ENCODE measurements at regions not wholly inside any gene's neighbourhood (a gene's known extent, or its start where the extent isn't known, plus 50 kb on each side); places are given as distances from the start of the nearest gene placed in this dataset.

GRCh38 chr13:89704040-89704439 lies 1643.4 kb upstream of the MIR17HG start:
- FAIRE-seq, result peak; percentile 96

GRCh38 chr13:89708013-89708412 lies 1639.5 kb upstream of the MIR17HG start:
- no peak for DNase-seq (ENCODE audit: low spot score in 2 of 2)
- FAIRE-seq, result no peak

More at GRCh38 chr13:89704040-89704439, 1643.4 kb upstream of the MIR17HG start:
- DNase-seq (ENCODE audit: low spot score in 2 of 2), result no peak

- FAIRE-seq (no peak), DNase-seq (ENCODE audit: low spot score in 2 of 2) (no peak)
Measured at GRCh38 chr13:89721216-89721615, 1626.3 kb upstream of the MIR17HG start.

- FAIRE-seq, result no peak
- DNase-seq (ENCODE audit: low spot score in 2 of 2), result no peak
Measured at GRCh38 chr13:89726690-89727435, 1620.6 kb upstream of the MIR17HG start.

- DNase-seq (ENCODE audit: low spot score in 2 of 2), result no peak
- FAIRE-seq, result no peak
Measured at GRCh38 chr13:89733829-89734228, 1613.7 kb upstream of the MIR17HG start.

- FAIRE-seq (no peak), DNase-seq (ENCODE audit: low spot score in 2 of 2) (no peak)
Measured at GRCh38 chr13:89737051-89737450, 1610.4 kb upstream of the MIR17HG start.

DNA sequence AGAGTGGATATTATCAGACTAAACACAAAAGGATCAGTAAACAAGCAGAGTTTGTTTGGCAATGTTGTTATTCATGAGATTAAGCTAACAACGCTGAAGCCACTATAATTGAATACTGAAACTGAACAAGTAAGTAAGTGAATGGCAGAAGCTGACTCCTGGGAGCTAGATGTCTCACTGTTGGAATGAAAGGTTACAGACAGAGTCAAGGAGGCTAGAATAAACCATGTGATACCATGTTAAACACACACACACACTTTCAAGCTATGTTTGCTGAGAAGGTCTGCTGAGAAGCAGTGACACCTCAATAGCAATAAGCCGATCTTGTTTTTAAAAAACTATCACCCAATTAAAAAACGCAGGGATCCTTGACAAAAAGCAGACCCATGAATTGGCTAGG lies 1609.4 kb upstream of the MIR17HG start:
- no peak for FAIRE-seq
- no peak for DNase-seq (ENCODE audit: low spot score in 2 of 2)

DNA sequence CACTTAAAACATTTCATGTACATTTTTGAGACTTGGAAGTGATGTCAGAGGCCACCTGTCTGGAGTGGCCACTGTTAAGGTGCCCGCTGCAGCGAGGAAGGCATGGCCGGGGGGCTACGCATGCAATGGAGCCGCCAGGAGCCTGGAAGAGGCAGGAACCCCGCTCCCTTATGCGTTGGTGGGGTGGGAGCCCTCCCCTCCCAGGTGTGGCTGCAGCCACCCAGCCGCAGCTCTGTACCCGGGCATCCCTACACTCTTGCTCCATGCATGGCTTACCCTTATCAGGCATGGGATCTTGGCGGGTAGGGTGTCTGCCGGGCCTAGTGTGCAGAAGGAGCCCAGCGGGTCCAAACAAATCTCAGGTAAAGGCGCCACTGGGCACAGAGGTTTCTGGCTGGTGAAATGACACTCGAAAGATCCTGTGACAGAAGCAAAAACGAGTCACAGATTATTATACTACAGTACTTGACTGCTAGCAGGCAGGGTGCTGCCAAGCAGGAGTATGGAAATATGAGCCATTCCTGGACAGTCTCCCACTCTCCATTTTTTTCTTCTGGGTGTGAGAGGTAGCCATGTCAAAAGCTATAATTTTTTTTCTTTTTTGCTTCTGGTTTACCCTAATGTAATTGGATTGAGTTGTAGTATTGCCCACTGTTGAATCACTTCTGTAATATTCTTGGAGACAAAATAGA lies 1606.3 kb upstream of the MIR17HG start:
- FAIRE-seq (no peak), DNase-seq (ENCODE audit: low spot score in 2 of 2) (no peak)

DNA sequence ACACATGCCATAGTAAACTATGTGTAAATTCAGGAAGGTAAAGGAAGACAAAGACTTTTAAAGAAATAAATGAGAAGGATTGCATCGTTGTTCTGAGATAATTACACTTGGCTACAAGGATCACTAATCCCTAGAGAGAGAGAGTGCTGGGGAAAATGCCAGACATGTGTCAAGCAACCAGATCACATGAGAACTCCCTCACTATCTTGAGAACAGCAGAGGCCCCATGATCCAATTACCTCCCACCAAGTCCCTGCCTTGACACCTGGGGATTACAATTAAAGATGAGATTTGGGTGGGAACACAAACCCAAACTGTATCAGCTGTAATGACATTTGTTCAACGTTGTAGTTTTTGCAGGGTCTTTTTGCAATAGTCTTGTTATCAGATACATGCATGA lies 1600.9 kb upstream of the MIR17HG start:
- no peak for DNase-seq (ENCODE audit: low spot score in 2 of 2)
- no peak for FAIRE-seq

- DNase-seq (ENCODE audit: low spot score in 2 of 2) (no peak), FAIRE-seq (no peak)
Measured at GRCh38 chr13:89748716-89749115, 1598.8 kb upstream of the MIR17HG start.

- DNase-seq (ENCODE audit: low spot score in 2 of 2) (no peak), FAIRE-seq (no peak)
Measured at GRCh38 chr13:89749888-89750287, 1597.6 kb upstream of the MIR17HG start.

GRCh38 chr13:89750371-89750770 lies 1597.1 kb upstream of the MIR17HG start:
- FAIRE-seq, result no peak

GRCh38 chr13:89751432-89751930 lies 1596.0 kb upstream of the MIR17HG start:
- FAIRE-seq (no peak), DNase-seq (ENCODE audit: low spot score in 2 of 2) (no peak)

More at GRCh38 chr13:89750371-89750770, 1597.1 kb upstream of the MIR17HG start:
- DNase-seq (ENCODE audit: low spot score in 2 of 2), result no peak

DNA sequence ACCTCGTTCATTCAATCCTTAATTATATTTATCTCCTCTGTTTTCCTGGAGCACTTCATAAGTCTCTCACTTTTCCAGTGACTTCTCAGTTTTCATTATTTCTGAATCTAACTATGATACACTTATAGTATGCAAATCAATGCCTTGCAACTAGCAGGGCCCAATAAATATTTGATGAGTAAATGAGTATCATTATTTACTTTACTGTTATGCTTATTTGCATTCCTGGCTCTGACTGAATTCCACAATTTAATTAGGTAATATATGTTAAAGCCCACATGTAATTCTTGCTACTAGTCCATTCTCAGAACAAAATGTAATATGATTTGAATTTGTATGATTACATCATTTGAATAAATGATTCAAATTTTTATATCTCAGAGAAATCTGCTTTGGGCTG lies 1595.1 kb upstream of the MIR17HG start:
- FAIRE-seq (no peak), DNase-seq (ENCODE audit: low spot score in 2 of 2) (no peak)

- FAIRE-seq (no peak), DNase-seq (ENCODE audit: low spot score in 2 of 2) (no peak)
Measured at GRCh38 chr13:89755729-89756492, 1591.6 kb upstream of the MIR17HG start.

GRCh38 chr13:89763005-89763404 lies 1584.5 kb upstream of the MIR17HG start:
- peak; percentile 36 for FAIRE-seq
- no peak for DNase-seq (ENCODE audit: low spot score in 2 of 2)

DNA sequence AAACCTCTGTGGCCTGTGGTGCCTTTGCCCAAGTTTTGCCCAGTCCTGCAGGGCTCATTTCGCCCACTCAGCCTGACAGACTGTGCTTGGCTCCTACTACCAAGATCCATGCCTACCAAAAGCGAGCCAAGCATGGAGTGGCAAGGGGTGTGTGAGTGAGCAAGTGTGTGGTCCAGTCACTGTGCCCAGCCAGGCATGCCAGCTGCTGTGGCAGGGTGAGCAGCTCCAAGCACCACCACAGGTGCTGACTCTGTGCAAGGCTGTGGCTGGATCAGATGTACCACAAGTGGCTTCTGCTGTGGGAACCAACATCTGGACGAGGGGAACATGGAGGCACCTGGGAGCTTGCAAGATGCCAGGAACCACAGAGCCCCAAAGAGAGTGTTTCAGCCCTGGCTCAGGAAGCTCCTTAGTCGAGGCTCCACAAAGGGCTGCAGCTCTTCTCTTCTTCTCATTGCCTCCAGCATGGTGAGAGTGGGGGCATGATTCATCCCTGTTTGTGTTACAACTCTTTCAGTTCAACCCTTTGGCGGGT lies 1564.2 kb upstream of the MIR17HG start:
- FAIRE-seq (no peak), DNase-seq (ENCODE audit: low spot score in 2 of 2) (no peak)

DNA sequence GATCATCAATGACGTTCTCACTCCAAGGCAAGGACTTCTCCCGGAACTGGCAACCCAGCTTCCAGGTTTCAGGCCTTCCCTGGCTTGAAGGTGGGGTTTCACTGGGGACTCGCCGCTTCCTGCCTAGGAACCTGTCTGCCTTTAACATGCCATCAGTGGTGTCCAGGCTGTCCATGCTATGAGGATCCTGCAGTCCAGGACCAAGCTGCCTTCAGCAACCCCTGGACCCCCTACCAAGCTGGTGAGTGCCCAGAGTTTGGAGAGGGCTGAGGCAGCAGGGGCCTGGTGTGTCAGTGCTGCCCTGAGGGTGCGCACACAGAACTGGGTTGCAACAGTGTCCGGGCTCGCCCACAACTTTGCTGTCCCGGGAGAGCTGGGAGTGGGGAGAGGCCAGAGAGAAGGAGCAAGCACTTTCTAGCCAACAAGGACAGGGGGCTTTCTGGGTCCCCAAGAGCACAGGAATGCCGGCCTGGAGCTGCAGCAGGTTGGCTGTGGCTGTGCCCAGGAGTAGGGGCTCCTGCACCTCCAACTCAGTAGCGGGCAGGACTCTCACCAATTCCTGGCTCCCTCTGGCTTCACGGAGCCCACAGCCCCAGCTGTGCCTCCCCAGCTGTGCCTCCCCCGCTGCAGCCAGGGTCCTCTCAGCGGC lies 1563.2 kb upstream of the MIR17HG start:
- no peak for DNase-seq (ENCODE audit: low spot score in 2 of 2)
- FAIRE-seq, result no peak

DNA sequence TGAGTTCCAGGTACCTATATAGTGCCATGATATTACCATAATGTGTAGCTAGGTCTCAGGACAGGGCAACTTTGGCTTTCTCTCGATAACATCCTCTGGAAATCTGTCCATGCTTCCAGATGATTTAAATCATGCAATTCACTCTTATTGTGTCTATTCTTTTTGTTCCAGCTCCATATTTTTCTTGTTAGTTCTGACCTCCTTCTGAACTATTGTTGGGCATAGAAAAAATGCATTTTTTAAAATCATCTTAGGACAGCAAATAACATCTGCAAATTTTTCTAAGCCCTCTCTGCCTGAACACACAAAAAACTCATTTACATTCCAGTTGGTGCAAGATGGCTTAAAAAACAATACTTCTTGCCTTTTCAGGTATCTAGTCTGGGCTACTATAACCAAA lies 1561.0 kb upstream of the MIR17HG start:
- FAIRE-seq (no peak), DNase-seq (ENCODE audit: low spot score in 2 of 2) (no peak)

GRCh38 chr13:89790696-89791095 lies 1556.8 kb upstream of the MIR17HG start:
- DNase-seq (ENCODE audit: low spot score in 2 of 2) (no peak), FAIRE-seq (no peak)

Measured in frontal cortex (tissue), 3 donors.